HG03039 (cell line): ENCODE measurements at regions not wholly inside any gene's neighbourhood (a gene's known extent, or its start where the extent isn't known, plus 50 kb on each side); places are given as distances from the start of the nearest gene placed in this dataset.

Source experiments
- ATAC-seq: cut with Tn5 transposase; IDR thresholded peaks from one replicate; pipeline ENCODE4 v1.9.1; 2021; ENCODE audit warnings: mild to moderate bottlenecking, moderate library complexity; ENCODE audit not compliant: unreplicated experiment

DNA sequence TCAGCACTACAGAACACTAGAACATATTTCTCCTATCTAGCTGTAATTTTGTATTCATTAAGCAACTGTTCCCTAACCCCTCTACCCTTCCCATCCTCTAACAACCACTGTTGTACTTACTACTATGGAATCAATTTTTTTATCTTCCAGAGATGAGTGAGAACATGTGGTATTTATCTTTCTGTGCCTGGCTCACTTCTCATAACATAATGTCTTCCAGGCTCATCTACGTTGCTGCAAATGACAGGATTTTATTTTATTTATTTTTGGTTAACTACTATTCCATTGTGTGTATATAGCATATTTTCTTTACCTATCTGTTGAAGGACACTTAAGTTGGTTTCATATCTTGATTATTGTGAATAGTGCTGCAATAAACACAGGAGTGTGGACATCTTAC is 200.9 kb upstream of the CHRM2 start:
- ATAC-seq, result no peak

DNA sequence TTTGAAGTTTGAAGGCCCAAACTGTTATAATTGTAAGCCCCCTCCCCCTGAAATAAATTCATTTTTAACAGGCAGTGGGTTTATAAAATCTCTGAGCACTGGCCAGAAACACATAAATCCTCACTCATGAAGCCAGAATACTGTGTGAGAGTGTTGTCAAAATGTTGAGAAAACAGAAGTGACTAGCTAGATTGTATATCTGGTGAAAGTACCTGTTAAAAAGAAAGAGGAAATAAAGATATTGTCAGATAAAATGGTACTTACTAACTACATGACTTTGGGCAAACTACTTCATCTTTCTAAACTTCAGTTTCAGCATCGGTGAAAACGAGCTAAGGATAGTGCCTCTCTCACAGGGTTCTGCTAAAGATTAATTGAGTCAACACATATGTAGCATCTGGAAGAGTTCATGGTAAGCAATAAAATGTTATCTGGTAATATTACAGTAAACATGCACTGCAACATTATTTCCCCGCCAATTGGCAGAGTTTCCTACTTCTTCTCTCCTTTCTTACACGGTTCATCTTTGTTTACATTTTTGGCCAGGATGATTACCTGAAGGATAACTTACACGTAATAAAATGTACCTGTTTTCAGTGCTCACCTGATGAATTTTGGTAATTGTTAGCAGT is 202.5 kb upstream of the CHRM2 start:
- no peak for ATAC-seq

DNA sequence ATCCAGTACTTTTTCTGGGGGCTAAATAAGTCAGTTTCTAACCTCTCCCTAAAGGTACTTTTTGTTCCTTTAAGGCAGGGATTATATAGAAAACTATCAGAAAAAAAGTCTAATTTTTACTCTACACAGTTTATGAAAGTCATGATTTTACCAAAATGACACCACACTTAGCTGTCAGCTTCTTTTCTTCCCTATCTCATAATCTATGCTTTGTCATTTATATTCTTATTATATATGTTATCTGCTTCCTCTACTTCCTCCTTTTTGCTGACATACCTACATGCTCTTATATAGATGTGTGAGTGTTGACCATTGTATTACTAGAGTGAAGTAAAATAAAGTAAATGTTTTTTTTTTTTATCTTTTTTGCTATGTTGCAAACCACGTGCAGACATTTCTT is 203.9 kb upstream of the CHRM2 start:
- ATAC-seq, result no peak

DNA sequence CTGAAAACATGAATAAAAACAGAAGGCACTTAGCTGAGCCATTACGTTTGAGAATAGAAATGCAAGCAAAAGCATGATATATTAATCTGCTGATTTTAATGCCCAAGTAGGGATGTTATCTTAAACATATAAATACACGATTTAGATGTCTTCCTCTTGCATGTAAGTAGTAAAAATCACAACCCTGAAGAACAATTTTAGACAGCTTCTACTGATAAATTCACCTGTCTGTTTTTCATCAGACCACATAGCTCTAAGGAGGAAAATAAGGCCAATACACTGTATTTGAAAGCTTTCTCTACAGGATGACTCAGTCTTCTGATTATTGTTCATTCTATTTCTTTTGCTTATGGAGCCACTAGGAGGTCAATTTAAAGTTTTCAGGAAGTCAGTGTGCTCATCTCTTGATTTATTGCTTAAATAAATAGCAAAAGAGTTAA is 210.9 kb upstream of the CHRM2 start:
- no peak for ATAC-seq

DNA sequence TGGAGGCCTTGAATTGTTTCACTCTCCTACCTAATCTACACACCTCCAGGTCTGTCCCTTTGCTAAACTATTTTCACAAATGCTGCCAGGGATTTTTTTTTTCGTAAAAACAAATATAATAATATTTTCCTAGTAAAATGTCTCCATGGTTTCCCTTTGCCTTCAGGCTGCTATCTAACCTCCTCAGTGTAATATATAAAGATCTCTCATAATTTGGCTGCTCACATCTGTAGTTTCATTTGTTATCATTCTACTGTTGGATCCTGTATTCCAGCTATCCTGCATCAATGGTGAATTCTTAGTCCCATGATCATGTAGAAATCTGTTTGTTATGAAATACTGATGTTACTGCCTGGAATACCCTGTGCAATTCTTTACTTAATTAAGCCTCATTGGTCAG is 211.9 kb upstream of the CHRM2 start:
- no peak for ATAC-seq

DNA sequence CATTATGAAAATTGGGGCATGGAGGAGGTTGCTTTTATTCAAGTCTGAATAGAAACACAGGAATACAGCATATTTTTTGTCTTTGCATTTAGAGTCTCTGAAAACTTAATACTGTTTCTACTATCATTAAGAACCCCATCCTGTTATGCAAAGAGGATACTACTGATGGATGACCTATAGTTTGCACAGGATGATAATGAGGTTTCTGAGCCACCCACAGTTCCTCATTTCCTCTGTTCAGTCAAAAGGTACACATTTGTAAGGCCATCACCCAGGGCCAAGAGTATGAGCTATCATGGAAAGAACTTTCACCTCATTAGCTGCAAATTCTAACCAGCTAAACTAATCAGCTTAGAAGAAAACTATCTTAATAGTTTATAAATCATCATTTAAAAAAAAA is 213.0 kb upstream of the CHRM2 start:
- no peak for ATAC-seq

DNA sequence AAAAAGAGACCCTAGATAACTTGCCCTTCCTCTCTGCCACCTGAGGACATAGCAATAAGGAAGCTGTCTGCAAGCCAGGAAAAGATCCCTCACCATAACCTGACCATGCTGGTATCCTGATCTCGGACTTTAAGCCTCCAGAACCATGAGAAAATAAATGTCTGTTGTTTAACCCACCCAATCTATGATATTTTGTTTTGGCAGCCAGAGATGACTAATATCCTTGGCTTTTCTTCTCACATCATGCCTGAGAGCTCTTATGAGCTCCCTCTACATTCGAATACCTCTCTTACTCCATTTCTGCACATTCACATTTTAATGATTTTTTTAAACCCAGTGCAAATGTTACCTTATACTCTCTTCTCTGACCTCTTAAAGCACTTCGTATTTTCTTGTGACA is 214.0 kb upstream of the CHRM2 start:
- no peak for ATAC-seq

DNA sequence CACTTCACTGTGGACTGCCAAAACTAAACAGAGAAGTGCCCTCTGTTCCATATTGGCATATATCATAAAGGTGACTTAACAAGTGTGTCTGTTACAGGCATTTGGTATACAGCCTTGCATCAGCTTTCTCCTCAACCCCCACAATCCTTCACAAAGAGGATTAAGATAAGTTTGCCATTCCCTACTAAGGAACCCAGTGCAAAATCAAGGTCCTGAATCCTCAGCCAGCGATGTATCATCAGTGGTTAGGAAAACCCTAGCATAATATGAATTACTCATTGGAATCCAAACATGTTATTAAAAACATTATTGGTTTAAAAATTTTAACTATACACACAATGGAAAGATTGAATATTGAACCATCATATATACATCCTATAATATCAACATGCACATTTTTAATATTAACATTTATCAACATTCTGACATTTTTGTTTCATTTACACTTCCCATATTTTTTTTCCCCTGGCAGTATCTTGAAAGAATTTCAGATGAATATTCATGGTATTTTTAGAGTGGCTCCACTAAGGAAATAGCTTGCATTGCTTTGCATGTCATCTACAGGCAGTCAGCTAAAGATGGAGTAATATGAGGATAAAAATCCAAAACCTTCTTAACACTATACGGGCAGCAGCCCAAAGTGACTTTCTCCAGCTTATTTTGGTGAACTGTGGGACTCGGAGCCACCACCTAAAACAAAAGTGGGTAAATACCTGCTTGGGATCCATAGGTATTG is 215.6 kb upstream of the CHRM2 start:
- no peak for ATAC-seq

DNA sequence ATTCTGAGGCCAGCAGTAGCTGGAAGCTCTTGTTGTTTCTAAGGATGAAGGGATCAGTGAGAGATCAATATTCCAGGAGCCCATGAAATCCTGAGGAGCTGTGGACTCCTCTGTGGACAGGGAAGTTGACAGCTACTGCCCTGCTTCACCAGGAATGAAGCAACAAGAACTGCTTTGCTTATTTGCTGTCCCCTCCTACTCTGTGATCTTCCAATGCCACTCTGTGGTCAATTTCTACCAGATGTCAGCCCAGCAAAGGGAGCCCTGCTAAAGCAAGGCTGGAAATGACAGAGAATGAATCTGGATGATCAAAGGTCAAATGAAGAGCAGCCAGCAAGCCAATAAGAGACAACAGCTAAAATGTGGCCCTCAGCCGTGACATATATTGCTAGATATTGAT is 227.5 kb upstream of the CHRM2 start:
- ATAC-seq, result no peak

DNA sequence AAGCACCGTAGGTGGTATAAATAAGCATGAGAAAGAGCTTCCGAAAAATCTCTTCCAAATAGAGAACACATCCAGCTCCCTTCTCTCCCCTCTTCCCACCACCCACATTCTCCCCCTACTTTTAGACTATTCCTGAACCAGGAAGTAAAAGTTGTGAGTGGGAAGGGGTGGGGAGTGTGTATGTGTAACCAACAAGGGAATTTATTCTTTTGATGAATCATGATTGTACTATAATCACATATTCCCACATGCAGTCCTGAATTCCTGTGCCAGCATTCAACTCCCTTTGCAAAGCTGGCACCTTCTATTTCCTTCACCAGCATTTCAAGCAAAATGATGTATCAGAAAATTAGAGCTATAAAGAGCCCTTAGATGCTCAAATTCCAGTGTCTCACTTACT is 230.6 kb upstream of the CHRM2 start:
- ATAC-seq, result no peak

DNA sequence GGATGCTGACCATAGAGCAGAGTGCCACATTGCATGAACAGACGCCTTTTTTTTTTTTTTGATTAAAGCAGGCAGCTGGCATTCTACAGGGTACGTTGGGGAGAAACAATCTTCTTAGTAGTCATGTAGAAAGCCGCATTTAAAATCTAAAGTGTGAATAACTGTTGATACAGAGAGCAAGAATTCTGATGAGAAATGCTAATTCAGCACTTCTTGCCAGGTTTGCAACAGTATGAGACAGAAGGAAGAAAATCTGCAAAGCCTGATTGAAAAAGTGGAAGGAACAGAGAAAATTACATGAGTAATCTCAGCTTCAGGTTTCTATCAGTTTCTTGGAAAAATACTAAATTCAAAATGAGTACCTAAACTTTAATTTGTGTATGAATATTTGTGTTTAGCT is 232.7 kb upstream of the CHRM2 start:
- ATAC-seq, result no peak

DNA sequence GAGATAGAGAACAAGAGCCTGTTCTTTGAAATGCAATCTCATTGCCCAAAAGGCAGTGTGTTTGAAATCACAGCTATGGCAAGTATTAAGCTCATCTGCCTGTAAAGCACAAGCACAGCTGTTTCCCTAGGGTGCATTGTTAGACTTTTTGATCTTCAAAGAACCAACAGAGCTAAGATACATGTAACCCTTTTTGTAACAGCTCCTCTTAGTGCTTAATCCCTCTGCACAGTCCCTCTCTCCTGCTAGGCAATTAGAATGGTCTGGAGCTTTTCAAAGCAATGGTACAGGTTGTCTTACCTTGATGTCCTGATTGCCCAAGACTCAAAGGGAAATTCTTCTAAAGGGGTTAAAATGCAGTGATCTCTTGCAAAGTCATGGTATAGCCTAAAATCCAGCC is 249.6 kb upstream of the CHRM2 start:
- ATAC-seq, result no peak

DNA sequence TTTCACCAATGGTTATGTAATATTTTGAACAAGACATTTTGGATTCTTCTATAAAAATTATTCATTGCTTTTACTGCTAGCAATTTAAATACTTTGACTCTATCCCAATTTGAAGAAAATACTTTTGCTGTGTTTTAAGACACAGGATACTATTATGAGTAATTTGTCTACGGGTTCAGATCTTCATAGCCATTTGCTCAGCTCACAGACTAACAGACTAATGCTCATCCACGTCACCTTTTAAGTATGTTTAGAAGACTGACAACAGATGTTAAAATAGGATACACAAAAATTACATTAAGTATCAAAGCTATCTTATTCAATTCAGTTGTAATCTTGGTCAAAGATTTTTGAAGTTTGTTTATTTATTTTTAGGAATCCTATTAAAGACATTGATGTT is 251.3 kb upstream of the CHRM2 start:
- no peak for ATAC-seq

DNA sequence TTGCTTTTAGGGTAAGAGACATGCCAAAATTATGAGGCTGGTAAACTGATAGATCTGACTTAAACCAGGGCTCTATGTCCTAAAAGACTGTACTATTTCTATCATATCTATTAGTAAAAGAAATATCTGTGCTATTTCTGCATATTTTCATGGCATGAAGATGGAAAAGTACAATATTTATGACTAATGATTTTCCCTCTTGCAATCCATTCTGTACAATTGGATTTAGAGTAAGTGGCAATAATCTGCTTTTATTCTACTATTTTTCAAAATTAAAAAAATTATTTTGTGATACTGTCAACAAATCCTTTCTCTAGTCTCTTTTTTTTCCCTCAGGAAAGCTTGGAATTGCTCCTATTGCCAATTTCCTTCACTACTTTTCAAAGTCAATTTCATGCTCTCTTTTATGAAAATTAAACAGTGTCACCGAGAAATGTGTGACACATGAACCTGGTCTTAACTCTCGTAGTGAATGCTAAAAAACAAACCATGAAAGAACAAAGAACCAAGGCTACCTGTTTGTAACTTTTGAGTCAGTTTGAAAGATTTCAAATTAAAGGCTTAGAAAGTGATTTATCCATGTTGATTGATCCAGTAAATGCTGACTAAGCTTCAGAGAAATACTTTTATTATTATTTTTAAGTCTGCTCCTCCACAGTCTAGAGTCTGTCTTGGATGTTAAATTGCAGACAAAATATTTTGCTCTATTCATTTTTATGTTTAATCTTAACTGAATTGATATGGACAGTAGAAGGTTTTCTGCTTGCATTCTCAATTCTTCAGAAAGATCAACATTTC is 262.7 kb upstream of the CHRM2 start:
- ATAC-seq, result no peak

DNA sequence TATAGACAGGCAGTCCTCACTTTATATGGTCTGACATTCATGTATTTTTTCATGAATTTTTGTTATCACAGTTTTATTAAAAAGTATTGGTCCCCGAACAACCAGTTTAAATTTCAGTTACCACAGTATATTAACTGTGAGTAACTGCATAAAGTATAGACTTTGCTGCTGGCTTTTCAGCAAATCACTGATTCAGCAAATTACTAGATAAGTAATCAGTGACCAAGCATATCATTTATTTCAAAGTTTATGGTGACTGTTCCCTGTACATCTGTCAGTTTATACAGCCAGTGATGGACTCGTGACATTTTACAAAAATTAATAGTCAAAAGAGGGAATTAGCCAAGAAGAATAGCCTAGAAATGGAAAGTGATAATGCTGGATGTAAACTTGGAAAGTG is 266.7 kb upstream of the CHRM2 start:
- no peak for ATAC-seq

DNA sequence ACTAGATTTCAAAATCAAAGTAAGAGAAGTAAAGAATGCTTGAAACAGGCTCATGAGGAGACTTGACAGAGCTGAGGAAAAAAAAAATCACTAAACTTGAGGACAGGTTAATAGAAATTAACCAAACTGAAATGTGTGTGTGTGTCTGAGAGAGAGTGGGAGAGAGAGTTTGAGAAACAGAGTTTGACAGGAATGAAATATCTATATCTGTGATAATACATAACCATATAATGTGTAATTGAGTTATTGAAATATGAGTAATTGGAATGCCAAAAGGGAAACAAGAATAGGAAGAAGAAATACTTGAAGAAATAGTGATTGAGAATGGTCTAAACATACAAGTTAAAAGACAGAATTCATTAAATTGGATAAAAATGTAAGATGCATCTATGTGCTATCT is 268.0 kb upstream of the CHRM2 start:
- no peak for ATAC-seq

DNA sequence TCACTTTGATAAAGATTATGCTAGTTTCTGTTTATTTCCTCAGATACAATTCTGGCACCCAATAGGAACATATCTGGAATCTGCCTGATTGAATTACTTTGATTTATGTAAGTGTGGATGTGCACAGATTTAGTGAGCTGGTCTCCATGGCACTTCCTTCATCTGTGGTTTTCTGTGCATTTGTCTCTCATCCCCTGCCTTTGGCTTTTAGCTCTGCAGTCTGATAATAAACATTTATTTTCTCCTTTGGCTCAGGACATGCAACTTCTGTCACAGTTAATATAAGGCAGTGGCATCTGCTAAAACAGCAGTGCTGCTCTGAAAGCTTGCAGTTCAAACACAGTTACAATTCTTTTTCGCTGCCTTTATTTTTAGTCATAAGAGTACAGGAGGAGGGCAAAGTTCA is 273.7 kb upstream of the CHRM2 start:
- ATAC-seq, result no peak

DNA sequence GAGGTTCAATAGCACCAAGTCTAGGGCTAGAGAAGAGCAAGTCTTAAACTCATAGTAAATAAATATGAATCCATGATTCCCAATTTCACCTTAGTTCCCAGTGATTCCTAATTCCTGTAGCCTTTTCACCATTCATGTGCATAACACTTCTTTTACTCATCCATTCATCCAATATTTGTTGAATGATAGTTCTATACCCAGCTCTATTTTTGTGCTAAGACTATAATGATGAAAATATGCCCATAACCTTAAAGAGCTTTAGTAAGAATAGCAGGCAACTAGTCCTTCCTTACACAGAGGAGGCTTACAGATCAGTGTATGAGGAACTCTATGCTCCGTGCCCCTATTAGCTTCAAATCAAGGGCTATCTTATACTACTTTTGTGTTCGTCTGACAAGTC is 280.2 kb upstream of the CHRM2 start:
- no peak for ATAC-seq

DNA sequence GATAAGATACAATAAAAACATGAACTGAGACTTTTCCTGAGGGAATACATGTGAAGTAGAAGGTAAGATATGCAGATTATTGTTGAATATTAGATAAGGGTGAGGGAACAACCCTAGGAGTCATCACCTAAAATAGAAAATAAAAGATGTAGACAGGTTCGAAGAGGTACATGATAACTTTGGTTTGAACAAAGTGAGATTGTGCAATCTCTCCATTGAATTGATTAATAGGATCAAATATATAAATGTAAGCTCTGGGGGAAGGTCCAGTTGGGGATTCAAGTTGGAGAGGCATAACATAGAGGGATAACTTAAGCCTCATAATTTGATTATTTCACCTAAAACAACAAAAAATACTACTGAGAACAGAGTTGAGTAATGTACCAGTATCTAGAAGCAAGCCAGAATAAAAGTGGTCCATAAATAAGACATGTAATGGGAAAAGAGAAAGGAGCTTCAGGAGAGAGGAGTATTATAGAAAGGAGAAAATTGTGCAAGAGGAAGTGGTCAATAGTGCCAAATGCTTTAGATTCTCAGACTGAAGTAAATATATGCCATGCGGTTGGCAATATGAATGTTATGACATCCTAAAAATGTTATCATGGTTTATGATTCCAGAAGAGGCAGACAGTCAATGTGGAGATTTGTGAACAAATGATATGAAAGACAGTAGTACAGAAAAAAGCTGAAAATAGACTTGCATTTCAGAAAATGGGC is 282.3 kb upstream of the CHRM2 start:
- no peak for ATAC-seq

DNA sequence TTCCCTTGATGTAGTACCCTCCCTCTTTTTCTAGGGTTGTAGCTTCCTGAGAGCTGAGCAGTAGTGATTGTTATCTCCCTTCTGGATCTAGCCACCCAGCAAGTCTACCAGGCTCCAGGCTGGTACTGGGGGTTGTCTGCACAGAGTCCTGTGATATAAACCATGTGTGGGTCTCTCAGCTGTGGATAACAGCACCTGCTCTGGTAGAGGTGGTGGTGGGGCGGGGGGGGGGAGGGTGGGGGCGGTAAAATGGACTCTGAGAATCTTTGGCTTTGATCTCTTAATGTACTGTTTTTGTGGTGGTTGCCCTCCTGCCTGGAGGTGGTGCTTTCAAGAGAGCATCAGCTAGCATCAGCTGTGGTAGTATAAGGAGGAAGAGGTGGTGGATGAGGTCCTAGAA is 302.0 kb upstream of the CHRM2 start:
- no peak for ATAC-seq

DNA sequence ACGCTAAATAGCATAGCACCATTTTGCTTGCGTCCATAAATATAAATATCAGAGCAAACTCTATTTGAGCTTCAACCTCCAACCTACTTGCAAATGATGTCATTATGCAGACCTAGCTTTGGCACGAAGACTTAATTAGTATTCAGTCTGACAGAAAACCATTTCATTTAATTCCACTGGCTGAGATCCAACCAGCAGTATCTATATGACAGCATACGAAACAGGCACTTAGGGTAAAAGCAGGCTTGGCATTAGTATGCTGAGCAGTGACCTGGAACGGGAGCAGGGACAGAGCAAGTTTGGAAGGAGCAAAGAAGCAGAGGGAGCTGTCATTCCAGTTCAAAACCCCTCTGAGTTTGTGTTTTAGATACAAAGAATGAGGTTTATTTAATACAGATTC is 312.5 kb upstream of the CHRM2 start:
- no peak for ATAC-seq
